NCI-H460 (cell line): ENCODE measurements at regions not wholly inside any gene's neighbourhood (a gene's known extent, or its start where the extent isn't known, plus 50 kb on each side); places are given as distances from the start of the nearest gene placed in this dataset.
"Not testable (repeated sequence)": the region's sequence is repeated elsewhere in the genome, so short reads cannot be mapped to it uniquely, and the experiment has no call there.

Experiments
- DNase-seq: peaks from one replicate; pipeline ENCODE4 v3.0.0-alpha.2; 2016; ENCODE audit warnings: low read depth; ENCODE audit errors: extremely low read depth

DNA sequence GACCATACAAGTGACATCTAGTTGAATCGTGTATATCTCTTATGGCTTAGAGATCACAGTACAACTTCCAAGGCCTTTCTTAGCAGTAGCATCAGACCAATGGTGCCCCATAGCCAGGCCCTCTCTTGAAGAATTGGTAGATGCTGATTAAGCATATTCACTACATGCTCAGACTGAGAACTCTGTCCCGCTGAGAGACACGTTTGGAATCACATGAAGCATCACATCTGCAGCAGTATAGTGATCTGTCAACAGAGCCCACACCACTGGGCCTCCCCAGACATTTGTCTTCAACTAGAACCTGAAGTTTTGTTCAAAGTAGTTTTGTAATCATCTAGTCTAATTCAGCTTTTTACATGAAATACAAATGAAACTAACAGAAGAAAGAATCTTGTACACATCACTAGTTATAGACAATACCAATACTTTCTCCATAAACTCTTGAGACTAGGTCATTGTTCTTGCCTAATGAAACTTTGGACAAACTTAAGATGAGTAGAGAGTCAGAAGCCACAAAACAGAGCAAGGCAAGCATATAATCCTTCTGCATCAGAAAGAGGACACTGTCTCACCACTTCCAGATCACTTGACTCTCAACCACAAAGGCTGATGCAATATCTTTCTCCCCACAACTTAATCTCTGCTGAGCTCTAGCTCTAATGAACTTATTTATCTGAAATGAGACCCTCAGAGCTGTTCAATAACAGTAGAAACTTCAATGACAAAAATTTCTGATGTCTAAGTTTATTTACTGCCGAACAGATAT, 182.7 kb downstream of the TBX18 start:
- no peak for DNase-seq

GRCh38 chr6:84579404-84579803, 185.0 kb downstream of the TBX18 start:
- no peak for DNase-seq

- DNase-seq, result no peak
Observed at GRCh38 chr6:84576029-84576428, 188.4 kb downstream of the TBX18 start.

- DNase-seq, result no peak
Observed at GRCh38 chr6:84575264-84575663, 189.1 kb downstream of the TBX18 start.

DNA sequence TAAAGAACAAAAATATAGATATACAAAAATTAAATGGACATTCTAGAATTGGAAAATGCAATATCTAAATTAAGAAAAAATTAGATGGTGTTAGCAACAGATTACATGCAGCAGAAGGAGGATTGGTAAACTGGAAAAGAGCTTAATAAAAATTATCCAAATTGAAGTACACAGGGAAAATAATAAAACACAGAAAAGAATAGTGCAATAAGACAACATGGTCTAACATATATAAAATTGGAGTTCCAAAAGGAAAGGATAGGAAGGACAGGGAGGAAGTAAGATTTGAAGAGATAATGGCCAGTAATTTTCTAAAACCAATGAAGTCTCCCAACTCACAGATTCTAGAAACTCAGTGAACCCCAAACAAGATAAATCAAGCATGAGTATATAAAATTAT, 194.5 kb downstream of the TBX18 start:
- DNase-seq, result no peak

GRCh38 chr6:84568971-84569370, 195.4 kb downstream of the TBX18 start:
- DNase-seq, result no peak

DNA sequence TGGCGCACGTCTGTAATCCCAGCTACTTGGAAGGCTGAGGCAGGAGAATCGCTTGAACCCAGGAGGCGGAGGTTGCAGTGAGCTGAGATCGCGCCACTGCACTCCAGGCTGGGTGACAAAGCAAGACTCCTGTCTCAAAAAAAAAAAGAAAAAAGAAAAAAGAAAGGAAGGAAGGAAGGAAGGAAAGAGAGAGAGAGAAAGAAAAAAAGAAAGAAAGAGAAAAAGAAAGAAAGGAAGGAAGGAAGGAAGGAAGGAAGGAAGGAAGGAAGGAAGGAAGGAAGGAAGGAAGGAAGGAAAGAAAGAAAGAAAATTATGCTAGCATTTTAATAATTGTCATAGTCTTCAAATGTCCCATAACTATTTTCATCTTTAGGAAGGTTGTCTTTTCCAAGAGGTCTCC, 198.7 kb downstream of the TBX18 start:
- not testable (repeated sequence) for DNase-seq

DNA sequence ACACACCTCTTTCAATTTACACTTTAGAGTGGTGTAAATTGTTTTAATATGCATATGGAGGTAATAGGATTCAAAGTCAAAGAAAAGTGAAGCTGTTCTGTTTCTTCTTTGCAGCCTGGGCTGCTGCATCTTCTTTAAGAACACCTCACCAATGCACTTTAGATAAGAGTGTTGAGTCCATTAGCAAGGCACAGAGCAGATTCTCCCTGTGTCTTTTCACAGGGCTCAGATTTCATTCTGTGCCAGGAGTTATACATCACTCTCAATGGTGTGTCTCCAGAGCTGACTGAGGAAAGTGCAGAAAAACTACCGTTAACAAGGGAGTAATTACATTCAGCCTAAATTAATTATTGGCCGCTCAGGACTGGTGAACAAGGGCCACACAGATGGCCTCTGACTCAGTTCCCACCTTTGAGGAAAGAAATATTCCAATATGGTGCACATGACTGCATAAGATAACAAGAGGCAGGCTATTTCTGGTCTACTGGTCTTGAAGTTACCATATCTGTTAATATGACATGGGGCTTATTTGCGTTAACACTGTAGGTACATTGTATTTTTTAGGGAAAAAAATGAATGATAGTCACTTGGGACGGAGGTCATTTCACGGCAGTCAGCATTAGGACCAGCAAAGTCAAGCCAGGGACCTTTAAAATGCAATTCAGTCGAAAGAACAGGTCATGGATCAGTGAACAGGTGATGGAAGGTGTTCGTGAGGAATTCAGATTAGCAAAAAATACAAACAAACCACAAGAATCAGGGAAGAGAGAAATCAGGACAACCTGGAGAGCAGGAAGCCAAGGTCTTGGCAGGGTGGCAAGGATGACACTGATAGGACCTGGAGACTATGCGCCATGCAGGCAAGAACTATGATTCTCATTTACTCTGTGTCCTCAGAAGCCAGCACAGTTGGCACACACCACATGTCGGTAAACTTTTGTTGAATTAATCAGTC, 203.7 kb downstream of the TBX18 start:
- no peak for DNase-seq

DNA sequence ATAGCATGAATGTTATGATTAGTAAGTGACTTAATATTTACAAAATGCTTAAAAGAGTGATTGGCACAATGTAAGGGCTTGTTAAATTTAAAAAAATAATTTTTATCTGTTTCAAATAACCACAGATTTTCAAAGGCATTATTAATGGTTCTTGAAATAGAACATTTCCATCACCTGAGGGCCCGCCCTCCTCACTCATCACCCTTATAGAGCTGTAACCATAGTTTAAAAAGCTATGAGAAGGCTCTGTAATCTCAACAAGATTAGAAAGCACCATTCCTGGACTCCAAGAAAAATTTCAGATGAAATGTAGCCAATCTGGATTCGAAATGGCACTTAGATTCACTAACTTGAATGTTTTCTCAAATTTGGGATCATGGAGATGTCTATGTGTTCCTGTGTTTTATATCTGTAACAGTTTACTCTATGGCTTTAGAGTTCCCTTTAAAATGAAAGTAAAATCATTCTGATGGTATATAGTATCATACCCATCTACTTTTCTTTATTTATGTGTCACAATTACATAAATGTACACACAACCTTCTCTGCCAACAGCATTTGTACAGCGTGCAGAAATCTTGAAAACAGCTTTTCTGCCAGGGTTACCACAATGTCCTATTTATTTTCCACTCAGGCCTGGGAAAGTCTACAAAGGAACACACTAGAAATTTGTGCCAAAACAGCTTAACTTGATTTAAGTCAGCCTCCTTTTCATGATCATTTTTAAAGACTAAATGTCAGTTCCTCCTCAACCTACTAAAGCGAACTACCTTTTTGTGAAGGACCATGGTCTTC, 207.7 kb downstream of the TBX18 start:
- DNase-seq, result no peak

GRCh38 chr6:84554706-84555105, 209.7 kb downstream of the TBX18 start:
- DNase-seq, result no peak

GRCh38 chr6:84554074-84554473, 210.3 kb downstream of the TBX18 start:
- no peak for DNase-seq

DNA sequence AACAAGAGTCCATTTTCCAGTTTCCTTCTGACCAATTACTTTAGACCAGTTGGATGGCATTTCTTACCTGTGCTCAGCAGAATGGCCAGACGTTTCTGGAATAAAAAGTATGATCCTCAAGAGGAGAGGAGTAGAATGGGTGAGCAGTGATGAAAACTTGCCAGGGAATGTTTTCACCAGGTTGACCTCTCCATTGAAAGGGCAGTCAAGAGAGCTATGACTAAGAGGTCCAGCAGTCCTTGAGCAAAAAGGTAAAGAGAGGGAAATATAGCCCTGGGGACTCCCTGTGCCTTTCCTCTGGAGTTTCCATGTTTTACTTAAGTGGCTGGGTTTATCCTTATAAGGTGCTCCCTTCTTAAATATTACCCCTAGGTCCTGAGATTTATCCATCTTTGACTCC, 210.9 kb downstream of the TBX18 start:
- no peak for DNase-seq

- no peak for DNase-seq
Observed at GRCh38 chr6:84551797-84552196, 212.6 kb downstream of the TBX18 start.

DNA sequence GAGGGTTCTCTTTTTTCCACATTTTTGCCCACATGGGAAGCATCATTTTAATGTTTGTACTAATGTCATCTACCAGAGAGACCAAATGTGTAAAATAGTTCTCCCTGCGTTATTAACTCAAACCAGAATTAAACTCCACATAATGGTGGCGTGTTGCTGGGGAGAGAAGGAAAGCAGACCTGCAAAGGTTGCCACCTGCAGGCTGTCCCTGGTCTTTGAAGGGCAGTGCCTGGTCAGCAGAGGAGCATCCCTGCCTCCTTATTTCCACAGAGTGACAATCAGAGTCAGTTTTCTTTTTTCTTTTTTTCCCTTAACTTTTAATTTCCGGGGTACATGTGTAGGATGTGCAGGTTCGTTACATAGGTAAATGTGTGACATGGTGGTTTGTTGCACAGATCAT, 214.5 kb downstream of the TBX18 start:
- DNase-seq, result no peak

- no peak for DNase-seq
Observed at GRCh38 chr6:84547341-84547801, 217.0 kb downstream of the TBX18 start.

- DNase-seq, result no peak
Observed at GRCh38 chr6:84546427-84546914, 217.9 kb downstream of the TBX18 start.

DNA sequence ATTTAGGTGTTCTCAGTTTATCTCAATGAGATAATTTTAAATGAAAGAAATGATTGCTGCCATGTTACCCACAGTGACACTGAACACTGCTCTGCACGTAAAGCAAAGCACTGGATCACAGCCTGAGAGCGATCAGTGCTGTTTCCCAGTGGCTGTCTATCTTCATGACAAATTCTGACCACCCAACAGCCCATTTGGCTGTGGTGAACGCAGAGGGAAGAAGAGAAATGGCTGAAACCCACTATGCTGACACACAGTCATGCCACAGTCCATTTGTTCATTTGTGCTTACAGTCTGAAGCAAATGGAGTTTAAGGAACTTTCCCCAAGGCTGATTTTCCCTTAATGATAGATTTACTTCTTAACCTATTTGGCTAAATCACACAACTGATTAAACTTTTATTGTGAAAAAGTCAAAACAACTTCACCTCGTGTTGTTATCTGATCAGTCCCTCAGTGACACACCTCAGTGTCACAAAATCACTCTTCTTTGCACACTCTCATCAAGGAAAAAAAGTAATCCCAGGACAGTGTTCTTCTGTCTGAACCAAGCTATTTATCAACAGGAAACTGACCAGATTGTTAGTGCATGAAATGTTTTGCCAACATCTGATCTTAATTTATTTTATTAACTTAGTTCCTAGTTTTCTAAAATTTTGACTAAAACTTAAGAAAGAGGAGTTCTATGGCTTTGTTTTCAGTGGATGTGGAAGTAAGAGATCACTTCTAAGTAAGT, 225.1 kb downstream of the TBX18 start:
- no peak for DNase-seq

GRCh38 chr6:84536885-84537638, 227.3 kb downstream of the TBX18 start:
- no peak for DNase-seq

DNA sequence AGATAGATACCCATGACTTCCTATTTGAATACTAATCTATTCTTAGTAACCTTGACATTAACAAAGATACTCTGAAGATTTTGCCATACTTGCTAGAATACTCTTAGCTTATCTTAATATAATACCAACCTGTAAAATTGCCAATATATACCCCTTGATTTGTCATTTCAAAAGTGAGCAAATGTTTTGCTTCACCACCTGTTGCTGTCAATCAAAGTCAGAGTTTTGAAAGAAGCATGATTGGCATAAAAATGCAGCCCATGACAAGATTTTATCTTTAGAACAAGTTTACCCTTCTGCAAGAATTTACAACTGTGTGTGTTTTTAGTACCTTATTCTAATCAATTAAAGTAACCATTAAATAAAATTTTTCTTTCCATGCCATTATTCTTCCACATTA, 236.2 kb downstream of the TBX18 start:
- no peak for DNase-seq
